A549 (cell line): ENCODE measurements at regions not wholly inside any gene's neighbourhood (a gene's known extent, or its start where the extent isn't known, plus 50 kb on each side); places are given as distances from the start of the nearest gene placed in this dataset.

ENCODE experiments used
- CEBPB ChIP-seq, 2 experiments: fragments of >200 bp in 1 of 2; sonication (Bioruptor Twin) in 1 of 2; formaldehyde crosslinking in 1 of 2; IDR thresholded peaks; 2 replicates each; pipeline ENCODE4 v1.6.1; 2012 to 2016
- CTCF ChIP-seq: fragments of >200 bp; sonication (Bioruptor Twin); formaldehyde crosslinking; IDR thresholded peaks from 3 replicates; pipeline ENCODE4 v1.5.1; 2016
- E2F6 ChIP-seq: IDR thresholded peaks from 2 replicates; pipeline ENCODE4 v1.6.1; 2012; ENCODE audit warnings: low read depth, borderline replicate concordance
- EP300 ChIP-seq, 2 experiments: fragments of >200 bp; sonication (Bioruptor Twin); formaldehyde crosslinking; IDR thresholded peaks; 2 replicates in 1 of 2; 3 replicates in 1 of 2; pipeline ENCODE4 v1.6.1; 2016 to 2017
- JUN ChIP-seq, 2 experiments: fragments of >200 bp; sonication (Bioruptor Twin); formaldehyde crosslinking; IDR thresholded peaks; 2 replicates in 1 of 2; 3 replicates in 1 of 2; pipeline ENCODE4 v1.6.1; 2016 to 2017
- KDM1A ChIP-seq: fragments of 200-600 bp; sonication (generic); IDR thresholded peaks from 2 replicates; pipeline ENCODE4 v1.6.1; 2016; ENCODE audit warnings: low read depth, mild to moderate bottlenecking
- MAFK ChIP-seq: fragments of 450-650 bp; IDR thresholded peaks from 2 replicates; pipeline ENCODE4 v1.6.1; 2014; ENCODE audit not compliant: partially characterized antibody
- MAX ChIP-seq: IDR thresholded peaks from 2 replicates; pipeline ENCODE4 v1.6.1; 2012
- POLR2A ChIP-seq: IDR thresholded peaks from 2 replicates; pipeline ENCODE4 v1.6.1; 2012; ENCODE audit warnings: mild to moderate bottlenecking, low read length
- RAD21 ChIP-seq, 2 experiments: fragments of >200 bp in 1 of 2; sonication (Bioruptor Twin) in 1 of 2; formaldehyde crosslinking in 1 of 2; IDR thresholded peaks in 1 of 2; conservative IDR thresholded peaks in 1 of 2; 2 replicates in 1 of 2; 3 replicates in 1 of 2; pipeline ENCODE4 v1.6.1; 2012 to 2018; ENCODE audit warnings: inconsistent platforms in 1 of 2
- REST ChIP-seq: fragments of 200-600 bp; sonication (generic); IDR thresholded peaks from 2 replicates; pipeline ENCODE4 v1.6.1; 2016; ENCODE audit warnings: antibody characterized with exemption, mild to moderate bottlenecking, moderate library complexity
- RFX5 ChIP-seq: fragments of 450-650 bp; IDR thresholded peaks from 2 replicates; pipeline ENCODE4 v1.7.1; 2014; ENCODE audit warnings: antibody characterized with exemption, mild to moderate bottlenecking, moderate library complexity
- SMC3 ChIP-seq: fragments of >200 bp; sonication (Bioruptor Twin); formaldehyde crosslinking; IDR thresholded peaks from 3 replicates; pipeline ENCODE4 v1.6.1; 2018; ENCODE audit warnings: inconsistent platforms
- USF2 ChIP-seq: fragments of 450-650 bp; IDR thresholded peaks from 2 replicates; pipeline ENCODE4 v1.6.1; 2014; ENCODE audit warnings: antibody characterized with exemption

- TF ChIP-seq JUN (IDR thresholded peaks at IDR 0.05) (no peak), CTCF (no peak), RAD21 (conservative IDR thresholded peaks at IDR 0.05 in 1 of 2, IDR thresholded peaks at IDR 0.05 in 1 of 2) (no peak), POLR2A (no peak), USF2 (no peak), SMC3 (no peak), CEBPB (IDR thresholded peaks at IDR 0.05) (no peak), RFX5 (no peak), E2F6 (no peak), KDM1A (no peak), MAFK (no peak), REST (no peak), EP300 (IDR thresholded peaks at IDR 0.05) (no peak), MAX (no peak)
Measured at GRCh38 chr11:15313862-15314261, 199.1 kb downstream of the INSC start.
